ENCODE measurements at regions not wholly inside any gene's neighbourhood (a gene's known extent, or its start where the extent isn't known, plus 50 kb on each side); places are given as distances from the start of the nearest gene placed in this dataset.
"Not testable (repeated sequence)": the region's sequence is repeated elsewhere in the genome, so short reads cannot be mapped to it uniquely, and the experiment has no call there.

DNA sequence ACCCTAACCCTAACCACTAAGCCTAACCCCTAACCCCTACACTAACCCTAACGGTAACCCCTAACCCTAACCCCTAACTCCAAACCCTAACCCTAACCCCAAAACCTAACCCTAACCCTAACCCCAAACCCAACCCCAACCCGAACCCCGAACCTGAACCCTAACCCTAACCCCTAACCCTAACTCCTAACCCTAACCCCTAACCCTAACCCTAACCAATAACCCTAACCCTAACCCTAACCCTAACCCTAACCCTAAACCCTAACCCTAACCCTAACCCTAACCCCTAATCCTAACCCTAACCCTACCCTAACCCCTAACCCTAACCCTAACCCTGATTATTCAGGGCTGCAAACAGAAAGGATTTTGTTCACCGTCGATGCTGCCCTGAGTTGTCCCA lies 144.6 kb upstream of the DUSP22 start:
- not testable (repeated sequence) for DNase-seq

DNA sequence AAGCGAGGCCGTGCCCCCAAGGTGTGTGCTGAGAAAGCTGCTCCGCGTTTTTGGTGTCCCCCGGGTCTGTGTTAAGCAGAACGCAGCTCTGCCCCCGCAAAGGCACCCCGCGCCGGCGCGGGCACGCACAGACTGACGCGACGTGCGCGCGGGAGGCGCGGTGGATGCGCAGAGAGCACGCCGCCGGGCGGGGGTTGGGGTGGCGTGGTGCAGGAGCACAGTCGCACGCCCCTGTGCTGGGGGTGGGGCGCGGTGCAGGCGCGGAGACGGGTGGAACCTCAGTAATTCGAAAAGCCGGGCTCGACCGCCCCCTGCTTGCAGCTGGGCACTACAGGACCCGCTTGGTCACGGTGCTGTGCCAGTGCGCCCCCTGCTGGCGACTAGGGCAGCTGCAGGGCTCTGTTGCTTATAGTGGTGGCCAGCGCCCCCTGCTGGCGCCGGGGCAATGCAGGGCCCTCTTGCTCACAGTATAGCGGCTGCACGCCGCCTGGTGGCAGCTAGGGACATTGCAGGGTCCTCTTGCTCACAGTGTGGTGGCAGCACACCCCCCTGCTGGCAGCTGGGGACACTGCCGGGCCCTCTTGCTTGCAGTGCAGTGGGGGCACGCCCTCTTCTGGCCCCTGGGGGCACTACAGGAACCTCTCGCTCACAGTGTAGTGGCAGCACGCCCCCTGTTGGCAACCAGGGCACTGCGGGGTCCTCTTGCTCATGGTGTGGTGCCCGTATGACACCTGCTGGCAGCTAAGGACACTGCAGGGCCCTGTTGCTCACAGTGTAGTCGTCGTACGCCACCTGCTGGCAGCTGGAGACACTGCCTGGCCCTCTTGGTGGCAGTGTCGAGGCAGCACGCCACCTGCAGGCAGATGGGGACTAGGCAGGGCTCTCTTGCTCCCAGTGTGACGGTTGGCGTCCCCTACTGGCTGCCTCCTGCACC lies 144.0 kb upstream of the DUSP22 start:
- not testable (repeated sequence) for DNase-seq

DNA sequence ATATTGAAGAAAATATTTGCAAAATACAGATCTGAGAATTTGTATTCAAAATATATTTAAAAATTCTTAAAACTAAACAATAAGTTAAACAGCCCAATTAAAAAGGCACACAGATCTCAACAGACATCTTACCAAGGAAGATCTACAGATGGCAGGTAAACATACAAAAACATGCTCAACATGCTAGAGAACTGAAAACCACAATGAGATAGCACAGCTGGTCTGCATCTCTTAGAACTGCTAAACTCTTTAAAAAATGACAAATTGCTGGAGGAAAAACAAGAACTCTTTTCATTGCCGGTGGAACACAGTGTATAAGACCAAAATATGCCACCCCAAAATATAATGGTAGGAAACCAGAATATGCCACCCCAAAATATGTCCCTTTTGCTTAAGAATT lies 142.1 kb upstream of the DUSP22 start:
- DNase-seq = not testable (repeated sequence)

DNA sequence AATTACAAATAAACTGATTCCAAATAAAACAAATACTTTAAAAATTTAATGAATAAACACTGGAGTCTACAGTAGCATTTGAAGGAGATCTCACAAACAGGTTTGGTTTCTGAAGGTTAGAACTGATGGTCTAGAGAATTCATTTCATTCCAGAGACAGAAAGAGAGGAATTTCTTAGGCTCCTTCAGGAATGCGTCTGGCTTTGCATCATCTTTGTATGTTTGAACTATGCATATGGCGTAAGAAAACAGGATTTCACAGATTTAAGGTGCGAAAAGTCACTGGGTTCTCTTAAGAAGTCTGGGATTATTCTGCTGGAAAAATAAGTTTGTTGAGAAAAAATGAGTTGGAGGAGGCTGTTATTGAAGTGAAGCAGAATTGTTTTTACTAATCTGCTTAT lies 139.9 kb upstream of the DUSP22 start:
- DNase-seq = not testable (repeated sequence)

DNA sequence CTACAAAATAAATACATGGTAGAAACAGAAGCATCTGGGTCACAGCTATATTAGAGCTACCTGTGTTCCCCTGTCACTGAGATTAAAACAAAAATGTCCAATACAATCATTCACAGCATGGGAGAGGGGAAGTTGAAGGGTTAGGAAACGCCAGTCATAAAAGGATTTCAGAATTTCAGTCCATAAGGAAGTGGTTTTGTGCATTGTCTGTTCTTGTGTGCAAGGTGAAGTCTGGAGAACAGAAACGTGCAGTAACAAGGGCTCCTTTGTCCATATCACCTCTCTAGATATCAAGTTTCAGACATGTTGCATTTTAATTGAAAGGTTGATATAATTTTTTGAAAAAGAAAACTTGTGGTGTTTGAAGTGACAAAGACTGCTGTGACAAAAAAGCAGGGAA lies 139.3 kb upstream of the DUSP22 start:
- DNase-seq = not testable (repeated sequence)

DNA sequence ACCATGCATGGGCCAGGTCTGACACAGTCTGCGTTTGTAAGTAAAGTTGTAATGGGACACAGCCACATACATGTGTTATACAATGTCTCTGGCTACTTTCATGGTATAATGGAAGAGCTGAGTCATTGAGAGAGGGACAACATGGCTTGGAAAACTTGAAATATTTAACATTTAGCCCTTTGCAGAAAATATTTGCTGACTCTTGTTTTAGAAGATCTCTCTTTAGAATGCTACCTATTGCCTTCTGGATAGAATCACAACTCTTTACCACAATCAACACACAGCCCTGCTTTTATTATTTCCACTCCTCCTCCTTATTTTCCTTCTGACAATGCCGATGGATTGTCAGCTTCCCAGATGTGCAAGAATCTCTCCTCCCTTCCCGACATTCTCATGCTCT lies 138.4 kb upstream of the DUSP22 start:
- DNase-seq = not testable (repeated sequence)

DNA sequence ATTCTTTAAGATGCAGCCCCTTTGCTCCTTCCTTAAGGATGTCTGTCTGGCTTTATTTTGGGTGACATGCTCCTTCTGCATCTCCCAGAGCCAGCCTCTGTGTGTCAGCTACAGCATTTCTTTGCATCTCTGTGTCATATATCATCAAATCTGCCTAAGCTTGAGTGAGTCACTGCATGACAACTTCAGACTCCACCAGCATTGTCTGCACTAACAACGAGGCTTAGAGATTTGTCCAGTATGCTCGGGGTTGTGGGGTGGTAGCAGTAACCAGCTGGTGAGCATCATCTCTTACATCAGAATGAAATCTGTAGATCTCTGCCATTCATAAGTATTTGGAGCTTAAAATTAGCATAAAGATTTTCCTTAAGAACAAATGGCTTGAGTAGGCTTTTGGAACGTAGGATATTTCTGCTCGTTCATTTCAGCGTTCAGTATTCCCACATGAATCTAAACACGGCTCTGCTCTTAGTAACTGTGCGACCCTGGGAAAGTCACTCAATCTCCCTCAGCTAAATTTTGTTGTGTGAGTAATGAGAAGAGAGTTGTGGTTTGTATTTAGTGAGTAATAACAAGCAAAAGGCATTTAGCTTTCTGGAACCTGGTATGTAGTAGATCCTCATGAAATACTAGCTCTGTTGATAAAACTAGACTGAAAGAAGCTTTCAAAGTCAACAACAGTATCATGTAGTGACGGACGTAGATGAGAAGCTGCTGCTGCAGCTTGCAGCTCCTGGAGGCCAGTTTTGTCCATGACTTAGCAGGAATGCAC lies 137.8 kb upstream of the DUSP22 start:
- not testable (repeated sequence) for DNase-seq

DNA sequence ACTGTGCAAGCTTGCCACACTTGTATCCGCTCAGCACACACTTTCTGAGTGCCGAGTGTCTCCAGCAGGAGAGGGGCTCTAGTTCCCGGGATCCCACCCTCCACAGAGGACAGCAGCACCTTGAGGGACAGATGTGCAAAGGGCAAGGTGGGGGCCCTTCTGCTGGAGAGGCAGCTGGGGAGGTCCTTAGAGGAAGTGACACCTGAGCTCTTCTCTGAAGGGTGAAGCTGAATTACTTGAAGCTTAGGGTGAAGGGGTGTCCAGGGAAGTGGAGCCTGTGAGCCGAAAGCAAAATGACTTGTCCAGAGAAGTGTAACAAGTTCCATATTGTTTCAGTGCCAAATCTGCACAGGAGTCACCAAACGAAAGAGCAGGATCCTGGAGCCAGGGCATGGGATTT lies 136.3 kb upstream of the DUSP22 start:
- no peak for DNase-seq

DNA sequence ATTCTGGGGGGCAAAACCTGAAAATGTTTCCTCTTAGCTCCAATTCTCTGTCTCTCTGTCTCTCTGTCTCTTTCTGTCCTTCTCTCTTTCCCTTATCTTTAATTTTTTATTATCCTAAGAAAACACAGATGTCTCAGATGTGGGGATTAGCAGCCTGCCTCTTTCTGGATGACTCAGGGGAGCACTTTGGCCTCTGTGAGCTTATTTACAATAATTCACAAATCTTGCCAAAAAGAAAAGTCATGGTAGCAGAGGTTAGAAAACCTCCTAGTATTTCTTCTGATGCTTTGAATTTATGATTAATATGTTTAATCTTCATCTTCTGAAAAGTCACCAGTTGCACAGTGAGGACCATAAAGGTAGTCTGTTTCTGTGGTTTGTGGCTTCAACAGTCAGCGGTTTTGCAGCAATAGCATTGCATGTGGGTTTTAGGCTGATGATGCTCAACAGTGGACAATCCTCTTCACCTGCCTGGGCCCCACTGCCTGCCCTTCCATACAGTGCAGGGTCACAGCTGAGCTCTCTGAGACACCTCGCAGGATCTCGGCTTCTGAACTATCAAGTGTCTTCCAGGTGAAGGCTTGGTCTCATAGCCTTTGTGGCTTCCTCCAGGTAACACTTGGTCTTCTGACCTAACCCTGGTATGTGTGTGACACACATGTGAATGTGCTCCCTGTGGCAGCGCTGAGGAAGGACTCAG lies 135.7 kb upstream of the DUSP22 start:
- DNase-seq = not testable (repeated sequence)

DNA sequence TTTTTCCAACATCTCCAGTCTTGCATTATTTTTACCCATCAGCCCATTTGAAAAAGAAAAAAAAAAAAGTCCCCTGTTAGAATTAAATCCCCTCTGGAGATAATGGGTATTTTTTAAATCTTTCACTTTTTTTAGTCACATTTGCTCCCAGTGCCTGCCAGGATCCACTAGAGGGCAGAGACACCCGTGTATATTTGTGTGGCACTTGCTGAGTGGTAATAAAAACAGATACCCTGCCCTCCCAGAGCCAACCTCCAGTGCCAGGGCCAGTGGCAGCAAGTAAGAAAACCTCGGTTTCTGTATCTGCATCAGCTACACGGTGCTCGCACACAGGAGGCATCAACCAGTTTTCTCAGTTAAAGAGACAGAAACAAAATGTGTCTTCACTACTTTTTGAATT lies 135.1 kb upstream of the DUSP22 start:
- not testable (repeated sequence) for DNase-seq

DNA sequence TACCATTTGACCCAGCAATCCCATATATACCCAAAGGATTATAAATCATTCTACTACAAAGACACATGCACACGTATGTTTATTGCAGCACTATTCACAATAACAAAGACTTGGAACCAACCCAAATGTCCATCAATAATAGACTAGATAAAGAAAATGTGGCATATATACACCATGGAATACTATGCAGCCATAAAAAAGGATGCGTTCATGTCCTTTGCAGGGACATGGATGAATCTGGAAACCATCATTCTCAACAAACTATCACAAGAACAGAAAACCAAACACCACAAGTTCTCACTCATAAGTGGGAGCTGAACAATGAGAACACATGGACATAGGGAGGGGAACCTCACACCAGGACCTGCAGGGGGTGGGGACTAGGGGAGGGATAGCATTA lies 130.6 kb upstream of the DUSP22 start:
- not testable (repeated sequence) for DNase-seq

DNA sequence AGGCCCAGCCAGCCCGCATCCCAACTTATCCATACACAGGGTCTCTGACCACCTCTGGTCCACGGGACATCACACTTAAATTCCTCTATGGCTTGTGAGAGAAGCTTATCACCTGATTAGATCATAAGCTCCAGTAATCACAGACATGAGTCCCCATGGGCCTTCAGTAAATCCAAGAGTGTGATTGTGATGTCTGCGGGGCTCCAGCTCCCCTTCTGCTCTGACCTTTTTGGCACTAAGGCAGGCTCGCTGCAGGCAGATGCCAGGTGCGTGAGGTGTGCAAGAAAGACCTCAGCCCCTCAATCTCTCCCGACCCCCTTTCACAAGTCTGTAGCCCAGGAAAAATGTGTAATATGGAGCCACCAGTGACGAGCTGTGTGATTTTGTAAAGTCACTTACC lies 127.6 kb upstream of the DUSP22 start:
- no peak for DNase-seq

DNA sequence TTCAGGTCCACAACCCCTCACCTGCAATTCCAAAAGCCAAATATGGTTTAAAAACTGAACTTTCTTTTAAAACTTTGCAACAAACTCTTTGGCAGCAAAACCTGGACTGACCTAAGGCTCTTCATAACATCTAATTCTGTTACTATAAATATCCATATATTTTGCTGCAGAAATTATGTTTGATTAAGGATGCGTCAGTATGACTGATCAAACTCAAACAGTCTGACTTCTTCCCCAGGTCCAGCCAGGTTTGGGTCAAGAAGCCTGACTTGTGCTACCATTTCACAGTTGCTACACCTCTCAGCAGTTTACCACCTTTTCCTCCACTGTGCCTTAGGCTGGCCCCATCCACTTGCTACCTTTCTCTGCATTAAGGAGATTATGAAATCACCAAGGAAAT lies 127.0 kb upstream of the DUSP22 start:
- DNase-seq = no peak

DNA sequence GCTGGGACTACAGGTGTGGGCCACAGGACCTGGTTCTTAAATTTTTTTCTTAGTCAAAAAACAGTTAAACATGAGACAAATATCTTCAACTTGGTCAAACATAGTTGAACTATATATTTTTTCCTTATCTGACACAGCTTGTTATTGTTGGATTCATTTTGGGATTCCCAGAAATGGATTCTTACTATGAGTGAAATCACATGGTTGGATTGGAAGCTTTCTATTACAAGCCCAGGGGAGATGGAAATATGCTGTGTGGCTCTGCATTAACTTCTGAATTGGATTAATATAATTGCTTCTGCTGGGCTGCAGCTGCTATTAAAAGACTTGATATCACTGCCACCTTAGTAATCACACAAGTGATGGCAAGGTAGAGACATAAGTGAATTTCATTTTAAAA lies 126.4 kb upstream of the DUSP22 start:
- no peak for DNase-seq

DNA sequence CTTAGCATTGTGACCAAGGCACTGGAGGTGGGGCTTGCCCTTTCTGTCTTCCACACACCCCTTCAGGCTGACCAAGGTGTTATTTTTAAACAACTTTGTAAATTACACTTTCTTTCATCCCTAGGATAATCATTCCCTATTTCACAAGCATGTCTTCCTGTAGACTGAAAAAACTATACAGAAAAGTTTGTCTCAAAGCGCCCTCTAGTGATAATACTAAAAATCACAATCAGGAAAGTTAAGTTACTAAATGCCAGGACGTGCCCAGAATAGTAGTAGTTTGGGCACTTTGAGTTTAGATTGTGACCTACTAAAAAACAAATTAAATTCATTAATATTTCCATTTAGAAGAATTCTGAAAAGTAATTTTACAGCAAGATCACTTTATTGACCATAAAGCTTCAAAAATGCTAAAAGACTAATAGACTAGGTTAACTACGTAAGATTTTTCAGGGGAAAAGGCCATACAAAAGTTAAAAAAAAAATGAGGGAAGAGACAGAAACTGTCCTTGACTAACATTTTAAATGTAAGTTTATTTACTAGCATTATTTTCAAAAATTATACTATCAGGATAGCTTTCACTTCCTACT lies 123.3 kb upstream of the DUSP22 start:
- peak; percentile 66 for DNase-seq

DNA sequence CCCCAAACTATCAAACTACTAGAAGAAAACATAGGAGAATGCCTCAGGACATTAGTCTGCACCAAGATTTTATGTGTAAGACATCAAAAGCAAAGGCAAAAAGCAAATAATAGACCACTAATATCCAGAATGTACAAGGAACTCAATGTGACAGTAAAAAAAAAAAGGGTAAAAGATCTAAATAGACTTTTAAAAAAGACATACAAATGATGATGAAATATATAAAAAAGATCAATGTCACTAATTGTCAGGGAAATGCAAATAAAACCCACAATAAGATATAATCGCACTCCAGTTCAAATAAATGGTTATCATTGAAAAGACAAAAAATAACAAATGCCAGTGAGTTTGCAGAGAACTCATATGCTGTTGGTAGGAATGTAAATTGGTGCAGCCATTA lies 118.3 kb upstream of the DUSP22 start:
- DNase-seq = no peak

DNA sequence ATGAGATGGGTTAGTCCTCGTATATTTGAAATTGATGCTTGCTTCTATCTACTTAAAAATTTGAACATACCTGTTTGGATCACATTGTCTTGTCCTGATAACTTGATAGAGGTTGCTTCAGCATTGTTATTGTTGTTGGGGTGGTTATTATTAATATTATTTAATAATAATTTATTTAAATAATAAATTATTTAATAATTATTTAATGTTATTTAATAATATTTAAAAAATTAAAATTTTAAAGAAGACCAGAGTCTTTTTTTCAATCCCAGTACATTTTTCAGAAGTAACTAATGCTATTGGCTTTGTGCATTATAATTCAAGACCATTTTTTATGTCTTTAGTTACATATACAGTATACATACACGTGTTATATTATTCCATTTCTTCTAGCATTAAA lies 116.6 kb upstream of the DUSP22 start:
- no peak for DNase-seq

DNA sequence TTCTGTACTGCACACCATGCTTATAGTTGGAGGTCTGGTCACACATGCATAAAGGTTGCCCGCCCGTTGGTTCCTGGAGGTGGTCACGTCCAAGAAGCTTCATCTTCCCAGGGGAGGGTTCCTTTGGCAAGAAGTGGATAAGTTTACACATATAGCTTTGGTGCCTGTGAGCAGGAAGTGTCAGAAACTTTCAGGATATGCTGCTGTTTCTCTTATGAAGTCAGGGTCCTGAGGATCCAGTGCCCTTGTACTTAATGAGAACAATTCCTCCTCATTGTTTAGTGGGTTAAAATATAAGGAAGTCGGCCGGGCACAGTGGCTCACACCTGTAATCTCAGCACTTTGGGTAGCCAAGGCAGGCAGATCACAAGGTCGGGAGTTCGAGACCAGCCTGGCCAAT lies 115.5 kb upstream of the DUSP22 start:
- DNase-seq = no peak

DNA sequence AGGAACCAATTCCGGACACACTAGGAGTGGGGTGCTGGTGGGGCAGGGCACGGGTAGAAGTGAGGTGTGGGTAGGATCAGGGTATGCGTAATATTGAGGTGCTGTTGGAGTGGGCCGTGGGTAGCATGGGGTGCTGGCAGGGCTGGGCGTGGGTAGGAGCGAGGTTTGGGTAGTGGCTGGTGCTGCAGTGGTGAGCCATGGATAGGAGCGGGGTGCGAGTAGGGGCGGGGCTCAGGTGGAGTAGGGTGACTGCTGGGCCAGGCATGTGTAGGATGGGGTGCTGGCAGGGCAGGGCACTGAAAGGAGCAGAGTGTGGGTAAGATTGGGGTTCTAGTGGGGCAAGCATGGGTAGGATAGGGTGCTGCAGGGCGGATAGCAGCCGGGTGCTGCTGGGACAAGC lies 114.2 kb upstream of the DUSP22 start:
- DNase-seq = no peak

DNA sequence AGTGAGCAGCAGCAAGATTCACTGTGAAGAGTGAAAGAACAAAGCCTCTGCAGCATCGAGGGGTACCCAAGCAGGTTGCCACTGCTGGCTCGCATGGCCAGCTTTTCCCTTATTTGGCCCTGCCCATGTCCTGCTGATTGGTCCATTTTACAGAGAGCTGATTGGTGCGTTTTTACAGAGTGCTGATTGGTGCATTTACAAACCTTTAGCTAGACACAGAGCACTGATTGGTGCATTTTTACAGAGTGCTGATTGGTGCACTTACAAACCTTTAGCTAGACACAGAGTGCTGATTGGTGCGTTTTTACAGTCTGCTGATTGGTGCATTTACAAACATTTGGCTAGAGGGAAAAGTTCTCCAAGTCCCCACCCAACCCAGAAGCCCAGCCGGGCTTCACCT lies 113.4 kb upstream of the DUSP22 start:
- not testable (repeated sequence) for DNase-seq

DNA sequence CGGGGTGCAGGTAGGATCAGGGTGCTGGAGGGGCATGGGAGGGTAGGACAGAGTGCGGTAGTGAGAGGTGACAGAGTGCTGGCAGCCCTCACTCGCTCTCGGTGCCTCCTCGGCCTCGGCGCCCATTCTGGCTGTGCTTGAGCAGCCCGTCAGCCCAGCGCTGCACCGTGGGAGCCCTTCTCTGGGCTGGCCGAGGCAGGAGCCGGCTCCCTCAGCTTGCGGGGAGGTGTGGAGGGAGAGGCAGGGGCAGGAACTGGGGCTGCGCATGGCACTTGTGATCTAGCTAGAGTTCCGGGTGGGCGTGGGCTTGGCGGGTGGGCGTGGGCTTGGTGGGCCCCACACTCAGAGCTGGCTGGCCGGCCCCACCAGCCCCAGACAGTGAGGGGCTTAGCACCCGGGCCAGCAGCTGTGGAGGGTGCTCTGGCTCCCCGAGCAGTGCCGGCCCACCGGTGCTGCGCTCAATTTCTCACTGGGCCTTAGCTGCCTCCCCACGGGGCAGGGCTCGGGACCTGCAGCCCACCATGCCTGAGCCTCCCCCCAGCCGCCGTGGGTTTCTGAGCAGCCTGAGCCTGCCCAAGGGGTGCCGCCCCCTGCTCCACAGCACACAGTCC lies 112.8 kb upstream of the DUSP22 start:
- DNase-seq = no peak

DNA sequence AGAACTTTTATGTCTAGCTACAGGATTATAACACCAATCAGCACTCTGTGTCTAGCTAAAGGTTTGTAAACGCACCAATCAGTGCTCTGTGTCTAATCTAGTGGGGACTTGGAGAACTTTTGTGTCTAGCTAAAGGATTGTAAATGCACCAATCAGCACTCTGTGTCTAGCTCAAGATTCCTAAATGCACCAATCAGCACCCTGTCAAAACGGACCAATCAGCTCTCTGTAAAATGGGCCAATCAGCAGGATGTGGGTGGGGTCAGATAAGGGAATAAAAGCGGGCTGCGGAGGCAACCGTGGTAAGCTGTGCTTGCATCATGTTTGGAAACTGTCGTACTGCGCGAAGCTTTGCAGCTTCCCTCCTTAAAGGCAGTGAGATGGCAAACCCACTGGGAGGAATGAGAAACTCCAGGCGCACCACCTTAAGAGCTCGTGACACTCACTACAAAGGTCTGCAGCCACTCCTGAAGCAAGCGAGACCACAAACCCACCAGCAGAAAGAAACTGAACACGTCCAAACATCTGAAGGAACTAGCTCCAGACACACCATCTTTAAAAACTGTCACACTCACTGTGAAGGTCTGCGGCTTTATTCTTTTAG lies 112.1 kb upstream of the DUSP22 start:
- not testable (repeated sequence) for DNase-seq

All from NCI-H748 treated with DMSO at 0.1 percent for 48 hours (cell line).